ENCODE measurements at regions not wholly inside any gene's neighbourhood (a gene's known extent, or its start where the extent isn't known, plus 50 kb on each side); places are given as distances from the start of the nearest gene placed in this dataset.

DNA sequence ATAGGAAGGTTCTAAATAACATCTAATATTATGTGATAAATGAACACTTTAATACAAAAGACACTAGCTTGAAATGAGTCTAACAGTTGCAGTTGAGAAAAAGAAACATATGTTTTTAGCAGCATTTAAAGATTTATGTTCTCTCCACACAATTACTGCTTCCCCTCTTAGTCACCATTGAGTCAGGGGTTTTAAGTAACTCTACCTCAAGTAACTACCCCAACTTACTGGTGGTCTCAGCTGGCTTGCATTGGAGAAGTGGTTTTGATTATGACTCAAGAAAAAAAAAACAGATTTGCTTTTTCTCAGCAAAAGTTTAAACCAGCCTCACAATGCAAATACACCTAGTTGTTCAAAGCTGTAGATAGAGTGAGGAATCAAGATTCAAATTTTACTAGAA is 1216.5 kb upstream of the CDH9 start:
- no peak overlapping the region for H3K4me3 ChIP-seq
- H3K36me3 ChIP-seq: no peaks in the 10 kb centered on the region
- TF ChIP-seq POLR2AphosphoS5 (IDR thresholded peaks at IDR 0.05; ENCODE audit: insufficient read depth in 1 of 2, low read depth in 1 of 2): no peak
- no peak for TF ChIP-seq POLR2A (IDR thresholded peaks at IDR 0.05)
- TF ChIP-seq, protein P1, sequence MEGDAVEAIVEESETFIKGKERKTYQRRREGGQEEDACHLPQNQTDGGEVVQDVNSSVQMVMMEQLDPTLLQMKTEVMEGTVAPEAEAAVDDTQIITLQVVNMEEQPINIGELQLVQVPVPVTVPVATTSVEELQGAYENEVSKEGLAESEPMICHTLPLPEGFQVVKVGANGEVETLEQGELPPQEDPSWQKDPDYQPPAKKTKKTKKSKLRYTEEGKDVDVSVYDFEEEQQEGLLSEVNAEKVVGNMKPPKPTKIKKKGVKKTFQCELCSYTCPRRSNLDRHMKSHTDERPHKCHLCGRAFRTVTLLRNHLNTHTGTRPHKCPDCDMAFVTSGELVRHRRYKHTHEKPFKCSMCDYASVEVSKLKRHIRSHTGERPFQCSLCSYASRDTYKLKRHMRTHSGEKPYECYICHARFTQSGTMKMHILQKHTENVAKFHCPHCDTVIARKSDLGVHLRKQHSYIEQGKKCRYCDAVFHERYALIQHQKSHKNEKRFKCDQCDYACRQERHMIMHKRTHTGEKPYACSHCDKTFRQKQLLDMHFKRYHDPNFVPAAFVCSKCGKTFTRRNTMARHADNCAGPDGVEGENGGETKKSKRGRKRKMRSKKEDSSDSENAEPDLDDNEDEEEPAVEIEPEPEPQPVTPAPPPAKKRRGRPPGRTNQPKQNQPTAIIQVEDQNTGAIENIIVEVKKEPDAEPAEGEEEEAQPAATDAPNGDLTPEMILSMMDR (IDR thresholded peaks at IDR 0.05): no peak
- no peaks in the 10 kb centered on the region for H3K9me3 ChIP-seq
- intact Hi-C loops (cut with DNase I): no loop called here
- no peaks in the 10 kb centered on the region for H3K4me1 ChIP-seq
- no peak for DNase-seq (ENCODE audit: extremely low spot score in 2 of 2)
- H3K27ac ChIP-seq: no peak overlapping the region
- no peaks in the 10 kb centered on the region for H3K27me3 ChIP-seq

DNA sequence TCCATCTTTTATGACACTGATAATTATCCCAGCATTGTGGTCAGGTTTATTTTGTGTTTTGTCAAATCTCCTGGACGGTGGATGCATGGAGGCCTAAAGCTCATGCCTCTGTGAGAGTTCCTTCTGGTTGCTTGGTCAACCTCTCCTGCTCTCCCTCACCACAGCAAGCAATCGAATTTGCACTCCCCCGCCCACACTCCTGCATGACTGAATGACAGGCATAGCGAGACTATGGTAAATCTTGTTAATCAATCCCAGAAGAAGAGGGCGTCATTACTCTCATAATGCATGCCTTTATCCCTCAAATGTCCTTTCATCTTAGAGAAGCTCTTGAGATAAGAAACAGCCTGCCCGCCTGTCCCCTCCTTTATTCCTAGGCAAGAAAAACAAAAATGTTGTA is 1215.0 kb upstream of the CDH9 start:
- H3K27me3 ChIP-seq: no peaks in the 10 kb centered on the region
- intact Hi-C loops (cut with DNase I): no loop called here
- no peak overlapping the region for H3K27ac ChIP-seq
- H3K36me3 ChIP-seq: no peaks in the 10 kb centered on the region
- H3K4me1 ChIP-seq: no peaks in the 10 kb centered on the region
- H3K9me3 ChIP-seq: no peaks in the 10 kb centered on the region
- no peak for DNase-seq (ENCODE audit: extremely low spot score in 2 of 2)
- H3K4me3 ChIP-seq: no peak overlapping the region
- TF ChIP-seq POLR2AphosphoS5 (IDR thresholded peaks at IDR 0.05; ENCODE audit: insufficient read depth in 1 of 2, low read depth in 1 of 2) (no peak), POLR2A (IDR thresholded peaks at IDR 0.05) (no peak)
- TF ChIP-seq, protein P1 (IDR thresholded peaks at IDR 0.05): no peak

DNA sequence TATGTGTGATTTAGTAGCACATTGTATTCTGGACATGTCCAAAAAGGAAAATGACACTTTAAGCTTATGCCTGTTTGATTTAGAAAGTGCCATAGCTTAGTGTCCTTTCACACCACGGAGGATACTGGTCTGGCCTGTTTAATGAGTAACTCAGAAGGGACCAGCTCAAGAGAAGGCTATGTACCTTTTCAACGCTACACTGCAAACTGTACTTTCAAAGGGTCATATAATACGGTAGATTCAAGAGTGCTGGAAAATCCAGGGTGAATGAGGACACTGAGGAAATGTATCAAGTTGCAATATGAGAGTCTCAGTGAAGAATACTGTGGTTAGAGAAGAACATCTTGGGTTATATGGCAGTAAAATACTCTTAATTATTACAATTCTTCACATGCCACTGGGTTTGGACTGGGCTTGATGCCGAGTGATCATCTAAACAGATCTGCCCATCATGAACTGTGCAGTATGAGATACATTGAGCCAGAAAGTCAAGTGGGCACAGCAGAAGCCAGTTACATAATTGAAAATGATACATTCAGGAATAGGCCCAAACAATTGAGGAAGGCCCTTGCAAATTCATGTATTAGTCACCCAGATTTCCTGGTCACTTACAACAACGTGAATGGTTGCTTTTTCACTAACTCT is 1211.5 kb upstream of the CDH9 start:
- TF ChIP-seq POLR2AphosphoS5 (IDR thresholded peaks at IDR 0.05; ENCODE audit: insufficient read depth in 1 of 2, low read depth in 1 of 2) (no peak), POLR2A (IDR thresholded peaks at IDR 0.05) (no peak)
- TF ChIP-seq, protein P1 (IDR thresholded peaks at IDR 0.05): no peak
- Histone ChIP-seq H3K4me3 (no peak overlapping the region), H3K27me3 (no peaks in the 10 kb centered on the region), H3K36me3 (no peaks in the 10 kb centered on the region), H3K9me3 (no peaks in the 10 kb centered on the region), H3K4me1 (no peaks in the 10 kb centered on the region), H3K27ac (no peak overlapping the region)
- no peak for DNase-seq (ENCODE audit: extremely low spot score in 2 of 2)
- intact Hi-C loops (cut with DNase I): no loop called here

DNA sequence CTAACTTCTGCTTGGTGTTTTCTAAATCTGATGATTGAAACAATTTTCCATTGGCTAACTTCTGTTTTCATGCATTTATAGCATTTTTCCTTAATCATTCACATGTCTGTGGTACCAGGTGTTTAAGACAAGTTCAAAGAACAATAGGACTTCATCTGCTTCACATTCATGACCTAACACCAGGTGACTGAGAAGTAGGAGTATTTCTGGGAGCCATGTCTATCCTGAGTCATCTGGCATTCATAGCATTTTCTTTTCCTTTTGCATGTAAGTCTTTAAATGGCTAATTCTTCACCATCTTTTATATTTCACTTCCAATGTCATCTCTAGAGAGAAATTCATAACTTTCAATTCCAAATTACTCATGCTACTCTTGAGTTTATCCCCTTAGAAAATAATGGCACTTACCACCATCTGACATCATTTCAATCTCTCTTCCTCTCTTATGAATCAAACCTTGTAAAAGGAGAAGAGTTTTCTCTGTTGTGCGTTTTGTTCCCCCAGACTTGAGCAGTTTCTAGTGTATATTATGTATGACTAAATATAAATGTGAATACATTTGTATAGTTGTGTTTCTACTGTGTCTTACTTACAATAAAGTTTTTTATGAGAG is 1196.1 kb upstream of the CDH9 start:
- TF ChIP-seq, protein P1 (IDR thresholded peaks at IDR 0.05): no peak
- TF ChIP-seq POLR2AphosphoS5 (IDR thresholded peaks at IDR 0.05; ENCODE audit: insufficient read depth in 1 of 2, low read depth in 1 of 2) (no peak), POLR2A (IDR thresholded peaks at IDR 0.05) (no peak)
- H3K4me1 ChIP-seq: no peaks in the 10 kb centered on the region
- no peak for DNase-seq (ENCODE audit: extremely low spot score in 2 of 2)
- no peaks in the 10 kb centered on the region for H3K27me3 ChIP-seq
- intact Hi-C loops (cut with DNase I): no loop called here
- no peak overlapping the region for H3K4me3 ChIP-seq
- H3K36me3 ChIP-seq: no peaks in the 10 kb centered on the region
- no peaks in the 10 kb centered on the region for H3K9me3 ChIP-seq
- H3K27ac ChIP-seq: no peak overlapping the region

DNA sequence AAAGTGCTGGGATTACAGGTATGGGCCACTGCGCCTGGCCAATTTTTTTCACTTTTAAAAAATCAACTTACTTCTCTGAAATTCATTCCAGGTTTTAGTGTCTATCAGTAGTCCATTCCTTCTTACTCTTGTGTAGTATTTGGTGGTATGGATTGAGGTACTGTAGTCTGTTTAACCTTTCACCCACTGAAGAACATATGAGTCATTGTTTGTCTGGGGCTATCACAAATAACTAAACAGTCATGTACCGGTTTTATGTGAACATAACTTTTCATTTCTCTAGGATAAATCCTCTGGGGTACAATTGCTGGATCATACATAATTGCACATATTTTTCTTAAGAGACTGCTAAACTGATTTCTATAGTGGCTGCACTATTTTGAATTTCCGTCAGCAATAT is 1188.0 kb upstream of the CDH9 start:
- H3K4me3 ChIP-seq: no peak overlapping the region
- intact Hi-C loops (cut with DNase I): no loop called here
- TF ChIP-seq POLR2AphosphoS5 (IDR thresholded peaks at IDR 0.05; ENCODE audit: insufficient read depth in 1 of 2, low read depth in 1 of 2) (no peak), POLR2A (IDR thresholded peaks at IDR 0.05) (no peak)
- TF ChIP-seq, protein P1 (IDR thresholded peaks at IDR 0.05): no peak

More for the DNA sequence above, 1188.0 kb upstream of the CDH9 start:
- Histone ChIP-seq H3K36me3 (no peaks in the 10 kb centered on the region), H3K4me1 (no peaks in the 10 kb centered on the region), H3K27me3 (no peaks in the 10 kb centered on the region), H3K27ac (no peak overlapping the region), H3K9me3 (no peaks in the 10 kb centered on the region)
- DNase-seq (ENCODE audit: extremely low spot score in 2 of 2): no peak
